H1 (cell line): ENCODE measurements at regions not wholly inside any gene's neighbourhood (a gene's known extent, or its start where the extent isn't known, plus 50 kb on each side); places are given as distances from the start of the nearest gene placed in this dataset.

Source experiments
- CTCF ChIA-PET: fragments of 300-600 bp; sonication (Branson Sonifier 250); formaldehyde crosslinking; loops from one replicate; lab custom pipeline; 2021; ENCODE audit not compliant: partially characterized antibody; lab: Charles Lee
- POLR2A ChIA-PET: fragments of 300-600 bp; sonication (Branson Sonifier 250); formaldehyde crosslinking; loops from one replicate; lab custom pipeline; 2021; ENCODE audit warnings: inconsistent platforms; ENCODE audit not compliant: partially characterized antibody; lab: Charles Lee
- DNase-seq, 2 experiments: peaks; one replicate each; pipeline versions ENCODE4 v3.0.0 to v3.0.0-alpha.2; 2010 to 2022; ENCODE audit warnings: low spot score in 2 of 2, low read depth in 1 of 2, mixed read lengths in 1 of 2
- FAIRE-seq: peaks from 2 replicates; lab custom pipeline; 2011; peaks lifted over from hg19 to GRCh38; lab: Jason Lieb, UNC
- H2AFZ ChIP-seq: 2 replicates; pipeline ENCODE4 v1.8.1; 2012; ENCODE audit warnings: low read length, inconsistent platforms
- H2AK5ac ChIP-seq: 2 replicates; pipeline ENCODE4 v1.6.1; 2013; ENCODE audit warnings: low read depth, low read length
- H2BK120ac ChIP-seq: replicated peaks from 2 replicates; pipeline ENCODE3; 2013; ENCODE audit warnings: low read depth, low read length, inconsistent platforms
- H2BK12ac ChIP-seq: 2 replicates; pipeline ENCODE4 v1.6.1; 2013; ENCODE audit warnings: low read depth, low read length
- H2BK15ac ChIP-seq: 2 replicates; pipeline ENCODE4 v1.6.1; 2013; ENCODE audit warnings: low read length
- H2BK20ac ChIP-seq: 2 replicates; pipeline ENCODE4 v1.6.1; 2013; ENCODE audit warnings: low read length
- H2BK5ac ChIP-seq: 2 replicates; pipeline ENCODE4 v1.6.1; 2013; ENCODE audit warnings: low read depth, low read length
- H3K14ac ChIP-seq: 2 replicates; pipeline ENCODE4 v1.6.1; 2013; ENCODE audit warnings: inconsistent platforms; ENCODE audit not compliant: insufficient read length
- H3K18ac ChIP-seq: 2 replicates; pipeline ENCODE4 v1.6.1; 2013; ENCODE audit warnings: low read length; ENCODE audit errors: extremely low read depth
- H3K23ac ChIP-seq: 2 replicates; pipeline ENCODE4 v1.6.1; 2013; ENCODE audit warnings: inconsistent platforms; ENCODE audit not compliant: insufficient read length
- H3K23me2 ChIP-seq: 2 replicates; pipeline ENCODE4 v1.6.1; 2013; ENCODE audit warnings: low read depth, low read length
- H3K27ac ChIP-seq: 2 replicates; pipeline ENCODE4 v1.6.1; 2011; ENCODE audit warnings: low read depth, low read length, inconsistent platforms
- H3K27me3 ChIP-seq, 4 experiments: replicated peaks in 1 of 4; 1 replicate in 1 of 4; 2 replicates in 3 of 4; pipeline versions ENCODE4 v1.6.1 to v1.8.1; 2011 to 2013; ENCODE audit warnings: low read length in 3 of 4, mild to moderate bottlenecking in 3 of 4, inconsistent platforms in 2 of 4, mixed read lengths in 2 of 4, moderate library complexity in 1 of 4; ENCODE audit not compliant: control insufficient read depth in 3 of 4, insufficient read depth in 3 of 4; ENCODE audit errors: extremely low read depth in 1 of 4
- H3K36me3 ChIP-seq, 4 experiments: 2 replicates each; pipeline versions ENCODE4 v1.6.1 to v1.8.1; 2011 to 2013; ENCODE audit warnings: mild to moderate bottlenecking in 4 of 4, low read length in 3 of 4, moderate library complexity in 2 of 4, control low read depth in 1 of 4, inconsistent platforms in 1 of 4; ENCODE audit not compliant: insufficient read depth in 4 of 4, control insufficient read depth in 2 of 4
- H3K4ac ChIP-seq: replicated peaks from 2 replicates; pipeline ENCODE3; 2013; ENCODE audit warnings: low read length, low read depth, mixed read lengths, inconsistent platforms; ENCODE audit not compliant: insufficient read length
- H3K4me1 ChIP-seq, 4 experiments: replicated peaks in 1 of 4; 1 replicate in 1 of 4; 2 replicates in 3 of 4; pipeline versions ENCODE4 v1.6.1 to v1.8.1; 2011 to 2013; ENCODE audit warnings: low read length in 3 of 4, inconsistent platforms in 2 of 4, mixed read lengths in 1 of 4; ENCODE audit not compliant: insufficient read depth in 4 of 4, control insufficient read depth in 3 of 4
- H3K4me2 ChIP-seq, 2 experiments: 2 replicates each; pipeline versions ENCODE4 v1.6.1 to v1.8.1; 2011 to 2013; ENCODE audit warnings: low read depth in 2 of 2, low read length in 2 of 2, control low read depth in 1 of 2, inconsistent platforms in 1 of 2, mild to moderate bottlenecking in 1 of 2; ENCODE audit not compliant: insufficient read depth in 1 of 2
- H3K4me3 ChIP-seq, 4 experiments: fragments of 200-600, 300-600 bp in 1 of 4; sonication (generic), shearing (Covaris generic), sonication (Bioruptor Twin) in 1 of 4; 2 replicates each; pipeline versions ENCODE4 v1.5.1 to v1.8.1; 2011 to 2016; ENCODE audit warnings: low read length in 4 of 4, low read depth in 3 of 4, control low read depth in 2 of 4, inconsistent platforms in 2 of 4, mild to moderate bottlenecking in 2 of 4, mixed read lengths in 1 of 4, moderate library complexity in 1 of 4; ENCODE audit not compliant: insufficient read depth in 2 of 4; ENCODE audit errors: extremely low read depth in 1 of 4
- H3K56ac ChIP-seq: replicated peaks from 2 replicates; pipeline ENCODE3; 2013; ENCODE audit warnings: low read depth, mild to moderate bottlenecking, mixed read lengths, low read length, inconsistent platforms; ENCODE audit not compliant: insufficient read length
- H3K79me1 ChIP-seq: 2 replicates; pipeline ENCODE4 v1.6.1; 2013; ENCODE audit warnings: low read depth, low read length, control low read depth
- H3K79me2 ChIP-seq, 2 experiments: 2 replicates each; pipeline versions ENCODE4 v1.6.1 to v1.8.1; 2012 to 2013; ENCODE audit warnings: low read length in 2 of 2, mild to moderate bottlenecking in 2 of 2, inconsistent platforms in 1 of 2; ENCODE audit not compliant: insufficient read depth in 2 of 2, control insufficient read depth in 1 of 2
- H3K9ac ChIP-seq, 4 experiments: replicated peaks in 1 of 4; 1 replicate in 1 of 4; 2 replicates in 3 of 4; pipeline versions ENCODE4 v1.6.1 to v1.8.1; 2011 to 2013; ENCODE audit warnings: low read depth in 3 of 4, low read length in 3 of 4, control low read depth in 2 of 4, mild to moderate bottlenecking in 2 of 4, moderate library complexity in 2 of 4, inconsistent platforms in 1 of 4; ENCODE audit errors: extremely low read depth in 1 of 4
- H3K9me3 ChIP-seq, 2 experiments: 2 replicates each; pipeline versions ENCODE4 v1.6.1 to v1.8.1; 2012 to 2013; ENCODE audit warnings: mild to moderate bottlenecking in 2 of 2, moderate library complexity in 2 of 2, control low read depth in 1 of 2, inconsistent platforms in 1 of 2, low read depth in 1 of 2, low read length in 1 of 2, mixed read lengths in 1 of 2; ENCODE audit not compliant: insufficient read depth in 2 of 2
- H4K20me1 ChIP-seq, 2 experiments: replicated peaks in 1 of 2; 2 replicates each; pipeline versions ENCODE3 to v1.8.1; 2011 to 2013; ENCODE audit warnings: inconsistent platforms in 2 of 2, low read length in 2 of 2, mild to moderate bottlenecking in 1 of 2; ENCODE audit not compliant: insufficient read depth in 2 of 2, control insufficient read depth in 1 of 2
- H4K5ac ChIP-seq: 2 replicates; pipeline ENCODE4 v1.6.1; 2013; ENCODE audit warnings: low read length, low read depth, mixed read lengths, inconsistent platforms; ENCODE audit not compliant: insufficient read length
- H4K8ac ChIP-seq: 2 replicates; pipeline ENCODE4 v1.8.0; 2013; ENCODE audit warnings: mild to moderate bottlenecking, moderate library complexity, low read length, inconsistent platforms; ENCODE audit not compliant: insufficient read depth; ENCODE audit errors: extremely low read depth
- H4K91ac ChIP-seq: replicated peaks from 2 replicates; pipeline ENCODE3; 2013; ENCODE audit warnings: low read length, mixed read lengths, inconsistent platforms; ENCODE audit not compliant: insufficient read length
- CBX5 ChIP-seq: fragments of 300-800, 300-1000 bp; sonication (generic); IDR thresholded peaks from 2 replicates; pipeline ENCODE4 v1.7.1; 2016; ENCODE audit warnings: antibody characterized with exemption, low read length, low read depth
- NANOG ChIP-seq: IDR thresholded peaks from 2 replicates; pipeline ENCODE4 v1.6.1; 2011; ENCODE audit warnings: low read length, low read depth, mild to moderate bottlenecking, inconsistent platforms; ENCODE audit not compliant: insufficient read depth, poor library complexity, severe bottlenecking
- WGBS, 2 experiments: shearing (Covaris generic) in 1 of 2; methylation state at CpG; one replicate each; pipeline versions ENCODE4 v1.1.6 to v1.1.7; 2013 to 2015; ENCODE audit warnings: low lambda C conversion rate in 2 of 2, mixed read lengths in 2 of 2, inconsistent platforms in 1 of 2, low coverage in 1 of 2, missing lambda C conversion rate in 1 of 2; ENCODE audit not compliant: insufficient replicate concordance in 2 of 2, insufficient coverage in 1 of 2, insufficient read length in 1 of 2; ENCODE audit errors: extremely low coverage in 1 of 2, missing lambda C conversion rate in 1 of 2; 5-methylcytosine and 5-hydroxymethylcytosine counted together

DNA sequence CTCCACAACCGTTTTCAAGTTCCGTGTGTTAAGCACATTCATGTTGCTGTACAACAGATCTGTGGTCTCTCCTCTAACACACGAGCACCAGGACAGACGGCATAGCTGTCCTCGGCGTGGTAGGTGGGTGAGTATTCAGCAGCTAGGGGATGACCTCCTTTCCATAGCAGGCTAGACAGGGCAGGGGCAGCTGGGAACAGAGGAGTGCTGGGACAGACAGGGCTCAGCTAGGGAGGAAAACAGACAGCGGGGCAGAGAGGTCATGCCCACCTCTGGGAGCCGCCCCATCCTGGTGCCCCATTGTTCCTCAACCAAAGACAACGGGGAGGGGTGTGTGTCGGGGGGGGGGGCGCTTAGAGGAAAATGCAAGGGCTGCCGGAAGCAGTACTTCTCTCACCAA lies 271.5 kb upstream of the FOXQ1 start:
- no peak overlapping the region for H3K4ac ChIP-seq
- H3K4me2 ChIP-seq: no peak overlapping the region
- FAIRE-seq: no peak
- no peak overlapping the region for H3K18ac ChIP-seq
- no peaks in the 10 kb centered on the region for H3K4me1 ChIP-seq
- no peak overlapping the region for H3K9ac ChIP-seq
- no peak overlapping the region for H2BK5ac ChIP-seq
- H2BK120ac ChIP-seq: no peak overlapping the region
- 90% methylated on average over 12 of the region's 12 CpGs; no CpG with 5 or more reads in 1 of the 2 experiments for WGBS, 2 experiments
- no peaks in the 10 kb centered on the region for H3K23me2 ChIP-seq
- POLR2A ChIA-PET: no interaction called here
- no peak overlapping the region for H4K91ac ChIP-seq
- no peaks in the 10 kb centered on the region for H3K79me1 ChIP-seq
- no peaks in the 10 kb centered on the region for H3K36me3 ChIP-seq
- no peak overlapping the region for H4K8ac ChIP-seq
- no peak overlapping the region for H2AFZ ChIP-seq
- H4K5ac ChIP-seq: no peak overlapping the region
- no peak overlapping the region for H3K4me3 ChIP-seq
- H3K9me3 ChIP-seq: no peaks in the 10 kb centered on the region
- H3K27ac ChIP-seq: no peak overlapping the region
- no peaks in the 10 kb centered on the region; a peak in 1 of 7 replicates for H3K27me3 ChIP-seq
- no peak for DNase-seq
- no peak overlapping the region for H2BK20ac ChIP-seq
- CTCF ChIA-PET: no interaction called here
- H3K56ac ChIP-seq: no peak overlapping the region
- H2BK12ac ChIP-seq: no peak overlapping the region
- no peak overlapping the region for H2AK5ac ChIP-seq
- no peaks in the 10 kb centered on the region for H3K79me2 ChIP-seq
- H3K14ac ChIP-seq: no peak overlapping the region
- H3K23ac ChIP-seq: no peak overlapping the region
- H2BK15ac ChIP-seq: no peak overlapping the region
- H4K20me1 ChIP-seq: no peaks in the 10 kb centered on the region
- no peak for TF ChIP-seq CBX5
- TF ChIP-seq NANOG: no peak
